Fibroblast of gingiva (primary cell): ENCODE measurements at regions not wholly inside any gene's neighbourhood (a gene's known extent, or its start where the extent isn't known, plus 50 kb on each side); places are given as distances from the start of the nearest gene placed in this dataset.
"Not testable (repeated sequence)": the region's sequence is repeated elsewhere in the genome, so short reads cannot be mapped to it uniquely, and the experiment has no call there.

Source experiments
- DNase-seq: peaks from one replicate; pipeline ENCODE4 v3.0.0-alpha.2; 2011; ENCODE audit warnings: low read depth

DNA sequence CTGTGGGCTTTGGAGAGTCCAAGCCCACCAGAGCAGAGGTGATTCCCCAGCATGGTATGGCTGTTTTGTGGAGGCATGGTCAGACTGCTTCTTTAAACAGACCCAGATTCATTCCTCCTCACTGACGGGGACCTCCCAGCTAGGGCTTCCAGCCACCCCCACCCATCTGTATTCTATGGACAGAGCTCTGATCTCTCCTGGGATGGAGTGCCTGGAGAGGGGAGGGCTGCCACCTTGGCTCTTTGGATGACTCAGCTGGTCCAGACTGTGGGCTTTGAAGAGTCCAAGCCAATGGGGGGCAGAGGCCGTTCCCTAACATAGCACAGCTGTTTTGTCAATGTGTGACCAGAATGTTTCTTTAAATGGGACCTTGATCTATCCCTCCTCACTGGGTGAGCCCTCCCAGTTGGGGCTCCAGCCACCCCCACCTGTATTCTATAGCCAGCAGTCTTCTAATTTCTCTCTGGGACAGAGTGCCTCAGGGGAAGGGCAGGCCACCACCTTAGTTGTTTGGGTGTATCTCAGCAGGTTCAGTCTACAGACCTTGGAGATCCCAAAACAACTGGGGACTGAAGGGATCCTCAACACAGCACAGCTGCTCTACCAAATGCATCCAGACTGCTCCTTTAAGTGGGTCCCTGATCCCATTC lies 122.0 kb upstream of the OSTN start:
- no peak for DNase-seq

DNA sequence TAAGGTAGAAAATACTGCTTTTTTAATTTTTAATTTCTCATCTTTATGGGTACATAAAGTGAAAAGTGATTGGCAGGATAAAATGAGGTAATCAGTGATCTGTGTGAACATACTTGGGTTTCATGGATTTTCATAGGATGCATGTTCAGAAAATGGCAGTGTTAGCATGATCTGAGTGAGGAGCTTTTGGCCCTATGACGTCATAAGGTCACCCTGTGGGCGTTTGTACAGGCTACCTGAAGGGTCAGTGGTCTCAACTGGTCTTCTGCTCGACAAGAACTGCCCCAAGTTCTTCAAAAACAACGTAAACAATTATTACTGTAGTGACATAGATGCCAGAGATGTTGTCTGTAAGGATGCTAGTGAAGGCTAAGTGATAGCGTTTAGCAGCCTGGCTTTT lies 124.5 kb upstream of the OSTN start:
- DNase-seq, result no peak

DNA sequence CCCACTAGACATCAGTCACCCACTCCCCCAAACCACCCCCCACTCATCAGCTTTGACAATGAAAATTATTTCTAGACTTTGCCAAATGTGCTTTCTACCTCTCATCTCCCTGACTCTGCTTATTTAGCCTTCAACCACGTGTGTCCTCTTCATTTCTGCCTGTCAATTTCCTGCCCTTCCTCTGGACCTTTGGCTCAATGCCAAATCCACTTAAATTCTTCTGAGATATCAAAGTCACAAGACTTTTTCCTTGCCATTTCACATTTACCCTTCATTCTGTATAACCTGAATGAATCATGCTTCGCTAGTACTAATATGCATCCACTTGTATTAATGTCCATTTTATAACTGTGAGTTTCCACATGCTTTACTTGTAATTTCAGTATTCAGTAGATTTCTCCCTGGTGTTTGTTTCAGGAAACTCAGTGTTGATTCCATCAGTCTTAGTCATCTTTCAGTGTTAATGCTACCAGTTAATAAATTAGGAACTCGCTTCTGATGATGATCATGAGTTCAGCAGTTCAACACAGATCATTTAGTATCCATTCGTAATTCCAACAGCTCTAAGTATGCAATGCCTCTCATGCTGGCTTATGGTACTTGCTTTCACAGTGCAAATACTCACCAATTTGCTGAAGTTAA lies 128.2 kb upstream of the OSTN start:
- DNase-seq, result no peak

DNA sequence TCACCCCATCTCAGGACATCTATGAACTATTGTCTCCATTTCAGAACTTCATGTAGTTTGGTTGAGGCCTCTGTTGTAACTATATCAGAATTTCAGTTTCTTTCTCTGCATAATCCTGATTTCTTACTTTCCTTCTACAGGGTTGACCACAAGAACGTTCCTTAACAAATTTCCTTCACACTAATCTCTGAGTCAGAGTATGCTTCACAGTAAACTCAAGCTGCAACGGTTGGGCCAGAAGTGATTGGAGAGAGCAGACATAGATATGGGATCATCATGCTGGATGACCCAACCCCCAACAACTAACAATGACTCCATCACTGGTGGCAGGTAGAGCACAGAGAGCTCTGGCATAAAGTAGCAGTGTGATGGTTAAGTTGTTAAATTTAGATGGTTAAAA lies 128.8 kb upstream of the OSTN start:
- DNase-seq, result peak; percentile 48

DNA sequence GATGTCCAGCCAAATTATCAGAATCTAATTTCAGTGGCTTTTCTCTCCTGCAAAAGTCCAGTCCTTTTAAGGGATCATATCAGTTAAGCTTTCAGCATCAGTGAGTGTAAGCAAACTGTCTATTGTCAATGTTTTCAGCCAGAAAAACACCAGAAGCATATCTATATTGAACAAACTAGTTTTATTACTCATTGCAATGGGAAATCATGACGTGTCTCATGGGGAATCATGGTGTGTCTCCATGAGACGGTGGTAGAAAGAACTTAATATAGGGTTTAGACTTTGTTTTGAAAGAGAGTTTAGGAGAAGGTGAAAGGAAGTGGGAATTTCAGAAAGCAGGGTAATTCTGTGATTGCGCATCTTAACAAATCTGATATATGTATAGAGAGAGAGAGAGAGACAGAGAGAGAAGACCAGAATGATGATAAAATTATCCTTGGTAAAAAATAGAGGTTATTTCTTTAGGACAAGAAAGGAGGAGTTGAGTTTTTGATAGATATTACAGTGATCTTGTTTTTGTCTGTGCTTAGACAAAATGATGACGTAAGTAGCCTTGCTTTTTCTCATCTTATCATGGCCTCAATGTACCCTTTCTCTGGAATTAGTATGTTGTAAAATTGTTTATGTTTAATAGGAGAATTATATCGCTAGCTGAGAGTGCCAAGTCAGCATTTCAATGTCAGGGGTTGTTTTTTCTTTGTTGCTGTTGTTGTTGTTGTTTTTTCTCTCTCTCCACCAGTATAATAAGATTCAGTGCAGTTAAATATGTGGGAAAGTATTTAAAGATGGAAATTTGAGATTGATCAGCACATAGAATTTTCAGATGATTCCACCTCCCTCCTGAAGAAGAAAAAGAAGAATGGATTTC lies 129.9 kb upstream of the OSTN start:
- no peak for DNase-seq

DNA sequence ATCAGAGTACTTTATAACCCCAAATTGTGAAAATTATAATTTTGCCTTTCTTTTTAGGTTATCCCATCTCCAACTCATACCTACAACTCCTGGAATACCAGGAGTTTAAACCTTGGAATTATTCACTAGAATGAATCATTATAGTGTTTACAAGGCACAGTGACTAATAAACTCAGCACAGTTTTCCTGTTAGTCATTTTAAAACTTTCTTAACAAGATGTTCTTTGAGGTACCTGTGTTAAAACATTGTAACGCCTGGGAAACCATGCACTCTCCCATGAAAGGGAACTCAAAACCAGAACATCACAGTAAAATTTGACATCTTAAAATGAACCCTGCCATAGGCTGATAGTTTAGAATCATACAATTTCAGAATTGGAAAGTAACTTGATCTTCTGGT lies 132.4 kb upstream of the OSTN start:
- DNase-seq, result no peak

DNA sequence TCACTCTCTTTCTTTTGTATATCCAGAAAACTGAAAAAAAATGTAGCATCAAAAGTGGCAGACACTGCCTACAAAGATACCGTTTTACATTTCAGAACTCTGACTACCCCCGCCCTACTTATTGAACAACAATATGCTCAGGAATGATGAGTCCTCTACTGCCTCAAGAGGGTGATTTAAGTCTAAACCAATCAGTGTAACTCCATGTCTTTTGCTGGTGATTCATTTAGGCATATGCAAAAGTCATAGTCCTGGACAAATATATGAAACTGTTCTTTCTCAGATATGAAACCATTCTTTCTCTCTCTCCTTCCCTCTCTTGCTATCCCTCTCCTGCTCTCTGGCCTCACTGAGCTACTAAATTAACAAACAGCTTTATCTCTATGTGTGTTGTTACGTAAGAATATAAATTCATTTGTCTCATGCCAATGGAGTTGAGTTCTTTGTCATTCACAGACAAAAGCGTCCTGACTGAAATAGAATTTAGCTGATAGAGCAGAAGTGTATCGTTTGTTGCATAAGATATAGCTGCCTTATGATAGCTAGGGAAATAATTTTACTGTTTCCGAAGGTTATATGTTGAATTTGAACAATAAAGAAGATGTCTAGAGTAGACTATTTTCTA lies 133.7 kb upstream of the OSTN start:
- DNase-seq, result peak; percentile 16

DNA sequence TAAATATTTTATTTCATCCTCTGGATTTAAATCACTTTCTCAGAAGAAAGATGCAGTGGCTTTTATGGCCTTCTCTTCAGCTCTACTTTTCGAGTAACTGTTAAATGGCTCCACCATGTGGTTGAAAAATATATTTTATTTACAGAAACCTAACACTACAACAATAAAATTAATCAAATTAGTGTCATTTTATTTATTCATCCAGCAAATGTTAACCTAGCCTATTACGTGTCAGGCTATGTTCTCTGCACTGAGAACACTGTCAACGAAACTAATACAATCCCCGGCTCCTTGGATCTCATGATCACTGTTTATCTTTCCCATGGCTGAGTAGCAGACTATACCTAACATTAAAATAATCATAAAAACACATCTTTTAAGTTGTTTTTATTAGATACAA lies 148.0 kb upstream of the OSTN start:
- DNase-seq, result peak; percentile 28

DNA sequence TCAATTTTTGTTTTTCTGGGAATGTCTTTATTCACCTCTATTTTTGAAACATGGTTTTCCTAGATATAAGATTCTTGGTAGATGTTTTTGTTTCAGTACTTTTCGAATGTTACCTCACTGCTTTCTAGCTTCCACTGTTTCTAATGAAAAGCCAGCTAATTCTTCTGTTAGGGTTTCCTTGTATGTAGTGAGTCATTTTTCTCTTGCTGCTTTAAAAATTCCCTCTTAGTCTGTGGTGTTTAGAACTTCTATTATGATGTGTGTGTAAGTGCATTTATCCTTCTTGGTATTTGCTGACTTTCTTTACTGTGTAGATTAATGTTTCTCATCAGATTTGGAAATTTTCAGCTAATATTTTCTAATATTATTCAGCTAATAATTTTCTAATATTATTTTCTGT lies 151.1 kb upstream of the OSTN start:
- DNase-seq, result no peak

DNA sequence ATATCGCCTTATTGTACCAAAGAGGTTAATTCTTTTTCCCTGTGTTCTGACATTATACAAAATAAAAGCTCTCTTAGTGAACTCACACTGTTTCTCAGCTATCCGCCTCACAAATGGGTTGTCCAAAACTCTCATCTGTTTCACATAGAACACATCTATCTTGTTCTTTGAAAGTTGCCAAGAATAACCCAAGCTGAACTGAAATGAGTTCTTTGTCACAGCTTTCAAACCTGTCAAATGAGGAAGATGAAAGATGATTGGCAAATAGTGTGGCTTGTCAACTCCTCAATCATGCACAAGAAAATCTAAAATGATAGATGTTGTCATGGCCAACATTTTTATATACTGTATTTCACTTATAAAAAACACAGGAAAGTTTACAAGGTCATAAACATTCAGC lies 168.1 kb upstream of the OSTN start:
- DNase-seq, result no peak

DNA sequence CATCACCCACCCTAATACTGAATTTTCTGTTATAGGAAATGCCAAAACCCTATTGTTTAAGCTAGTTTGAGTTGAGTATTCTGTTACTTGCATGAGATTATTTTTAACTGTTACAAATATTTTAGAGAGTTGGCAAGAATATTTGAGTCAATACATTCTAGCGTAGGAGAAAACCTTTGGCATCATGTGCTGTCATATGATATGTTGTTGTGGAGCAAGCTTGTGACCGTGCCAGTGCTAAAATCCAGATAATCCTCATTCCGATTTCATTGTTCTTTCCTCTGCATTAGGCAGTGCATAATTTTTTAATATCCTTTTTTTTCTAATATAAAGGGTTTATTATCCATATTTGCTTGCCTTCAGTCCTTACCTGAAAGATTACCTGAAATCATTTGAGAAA lies 168.0 kb upstream of the GMNC start:
- peak; percentile 64 for DNase-seq

DNA sequence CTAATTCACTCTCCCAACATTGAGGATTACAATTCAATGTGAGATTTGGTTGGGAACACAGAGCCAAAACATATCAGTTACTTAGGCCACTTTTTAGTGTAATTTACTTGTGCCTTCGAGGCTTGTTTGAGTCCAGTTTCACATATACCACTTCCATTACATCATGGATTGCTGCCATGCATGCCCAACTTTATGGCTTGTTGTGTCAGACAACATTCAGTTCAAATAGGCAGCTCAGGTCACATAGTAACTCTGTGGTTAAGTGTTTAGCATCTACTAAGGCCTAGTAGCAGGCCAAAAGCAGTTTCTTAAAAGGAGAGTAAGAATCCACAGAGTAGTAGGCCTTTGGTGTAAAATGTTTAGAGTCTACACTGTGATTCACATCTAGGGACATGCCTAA lies 164.3 kb upstream of the GMNC start:
- no peak for DNase-seq

DNA sequence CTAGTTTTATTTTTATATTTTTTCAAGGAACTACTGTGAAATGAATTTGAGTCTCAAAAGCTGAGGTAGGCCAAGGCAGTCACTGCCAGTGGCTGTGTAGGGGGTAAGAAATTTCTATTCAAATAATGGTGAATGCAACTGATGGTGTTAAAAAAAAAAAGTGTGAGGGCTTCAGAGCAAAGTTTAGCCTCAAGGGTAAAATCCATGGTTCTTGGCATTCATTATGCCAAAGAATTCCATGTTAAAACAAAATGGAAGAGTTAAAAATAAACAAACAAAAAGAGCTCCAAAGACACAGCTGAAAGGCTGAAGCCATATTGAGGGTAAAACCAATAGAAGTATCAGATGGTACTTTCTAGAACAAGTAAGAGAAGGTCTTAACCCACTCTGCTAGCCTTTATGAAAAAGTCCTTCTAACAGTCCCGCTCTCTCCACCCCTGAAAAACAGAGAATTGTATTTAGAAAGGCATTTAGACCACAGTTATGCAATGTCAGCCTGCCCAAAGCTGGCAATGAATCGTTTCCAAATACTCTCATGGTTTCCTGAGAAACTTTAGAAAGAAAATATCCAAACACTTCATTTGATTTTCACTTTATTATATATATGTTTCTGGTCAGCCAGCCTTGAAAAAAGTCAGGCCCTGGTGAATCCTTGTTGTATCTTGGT lies 158.4 kb upstream of the GMNC start:
- DNase-seq, result peak; percentile 49

DNA sequence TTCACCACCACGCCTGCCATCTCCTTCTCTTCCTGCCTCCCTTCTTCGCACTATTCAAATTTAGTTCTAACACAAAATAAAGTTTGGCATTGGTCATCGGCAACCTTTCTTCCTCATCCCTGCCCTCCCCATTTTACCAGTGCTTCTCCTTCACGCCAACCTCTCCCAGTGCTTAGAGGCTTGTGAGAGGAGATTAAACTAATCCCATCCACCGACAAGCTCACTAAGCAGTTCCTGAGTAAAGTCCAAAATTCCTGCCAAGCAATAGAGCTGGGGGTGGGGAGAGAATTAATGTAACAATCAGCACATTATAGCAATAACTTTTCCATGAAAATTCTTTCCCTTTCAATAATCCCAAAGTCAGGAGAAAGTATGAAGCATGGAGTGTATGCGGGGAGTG lies 157.4 kb upstream of the GMNC start:
- no peak for DNase-seq

DNA sequence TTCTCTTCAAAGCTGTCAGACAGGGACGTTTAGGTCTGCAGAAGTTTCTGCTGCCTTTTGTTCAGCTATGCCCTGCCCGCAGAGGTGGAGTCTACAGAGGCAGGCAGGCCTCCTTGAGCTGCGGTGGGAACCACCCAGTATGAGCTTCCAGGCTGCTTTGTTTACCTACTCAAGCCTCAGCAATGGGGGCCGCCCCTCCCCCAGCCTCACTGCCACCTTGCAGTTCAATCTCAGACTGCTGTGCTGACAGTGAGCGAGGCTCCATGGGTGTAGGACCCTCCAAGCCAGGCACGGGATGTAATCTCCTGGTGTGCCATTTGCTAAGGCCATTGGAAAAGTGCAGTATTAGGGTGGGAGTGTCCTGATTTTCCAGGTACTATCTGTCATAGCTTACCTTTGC lies 153.5 kb upstream of the GMNC start:
- DNase-seq, result not testable (repeated sequence)

DNA sequence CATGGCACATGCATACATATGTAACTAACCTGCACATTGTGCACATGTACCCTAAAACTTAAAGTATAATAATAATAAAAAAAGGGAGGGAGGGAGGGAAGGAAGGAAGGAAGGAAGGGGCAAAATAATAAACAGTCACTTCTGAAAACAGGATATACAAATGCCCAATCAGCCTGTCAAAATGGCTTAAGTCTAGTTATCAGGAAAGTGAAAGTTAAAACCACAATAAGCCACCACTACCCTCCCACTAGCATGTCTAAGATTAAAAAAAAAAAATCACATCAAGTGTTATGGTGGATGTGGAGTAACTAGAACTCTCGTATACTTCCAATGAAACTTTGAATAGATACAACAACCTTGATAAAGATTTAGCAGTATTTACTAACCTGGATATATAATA lies 145.6 kb upstream of the GMNC start:
- DNase-seq, result no peak

DNA sequence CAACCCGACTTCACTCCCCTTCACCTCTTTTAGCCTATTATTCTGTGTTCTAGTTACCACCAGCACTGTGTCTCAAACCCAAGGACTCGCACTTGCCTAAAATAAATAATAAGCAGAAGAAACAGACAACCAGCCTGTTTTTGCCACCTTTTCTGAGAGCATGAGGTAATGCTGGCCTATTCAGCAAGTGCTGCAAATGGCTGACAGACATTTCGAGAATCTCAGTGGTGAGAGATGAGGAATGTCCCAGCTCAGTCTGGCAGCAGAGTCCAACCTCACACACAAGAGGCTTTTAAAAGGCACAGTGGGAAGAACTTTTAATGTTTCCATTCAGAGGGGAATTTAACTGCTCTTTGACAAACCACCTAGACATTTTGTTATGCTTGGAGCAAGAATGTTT lies 143.3 kb upstream of the GMNC start:
- DNase-seq, result no peak

DNA sequence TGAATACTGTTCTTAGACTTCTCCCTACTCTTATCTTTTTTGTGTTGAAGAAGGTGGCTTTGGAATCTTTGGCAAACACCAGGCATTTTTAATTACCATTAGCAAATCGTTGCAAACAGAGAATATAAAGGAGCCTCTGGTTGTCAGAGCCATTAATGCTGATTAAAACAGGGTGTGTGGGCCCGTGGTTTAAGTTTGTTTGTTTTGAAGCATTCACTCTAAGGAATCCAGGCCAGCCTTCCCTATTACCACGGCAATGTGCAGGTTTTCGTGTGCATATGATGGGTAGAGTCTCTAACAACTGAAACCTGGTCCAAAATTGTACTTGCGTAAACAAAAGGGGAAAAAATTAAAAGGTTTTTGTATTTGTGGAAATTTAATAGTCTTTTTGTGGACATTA lies 141.2 kb upstream of the GMNC start:
- no peak for DNase-seq

DNA sequence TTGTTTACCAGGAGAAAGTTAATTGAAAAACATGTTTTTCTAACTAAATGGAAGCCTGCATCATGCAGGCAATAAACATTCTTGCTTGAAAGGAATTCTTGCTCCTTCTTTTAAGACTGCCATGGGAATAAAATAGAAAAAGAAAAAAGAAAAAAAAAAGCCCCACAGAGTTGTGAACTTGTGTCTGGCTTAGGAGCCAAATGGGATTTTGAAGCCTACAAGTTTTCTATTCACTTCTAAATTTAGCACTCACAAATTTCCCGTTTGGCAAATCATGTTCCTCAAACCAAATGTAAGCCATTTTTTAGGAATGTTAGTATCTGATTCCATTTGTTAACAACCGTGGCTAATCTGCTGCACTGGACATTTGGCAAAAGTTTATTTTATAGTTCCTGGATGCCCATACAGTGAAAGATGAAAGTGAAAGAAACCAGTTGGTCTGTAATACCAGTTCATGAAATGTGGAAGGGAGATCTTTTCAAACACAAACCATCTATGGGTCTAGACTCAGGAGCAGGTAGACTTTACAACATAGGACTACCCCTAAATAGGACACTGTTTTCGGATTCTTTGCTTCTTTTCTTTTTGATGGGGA lies 133.8 kb upstream of the GMNC start:
- DNase-seq, result peak; percentile 34

DNA sequence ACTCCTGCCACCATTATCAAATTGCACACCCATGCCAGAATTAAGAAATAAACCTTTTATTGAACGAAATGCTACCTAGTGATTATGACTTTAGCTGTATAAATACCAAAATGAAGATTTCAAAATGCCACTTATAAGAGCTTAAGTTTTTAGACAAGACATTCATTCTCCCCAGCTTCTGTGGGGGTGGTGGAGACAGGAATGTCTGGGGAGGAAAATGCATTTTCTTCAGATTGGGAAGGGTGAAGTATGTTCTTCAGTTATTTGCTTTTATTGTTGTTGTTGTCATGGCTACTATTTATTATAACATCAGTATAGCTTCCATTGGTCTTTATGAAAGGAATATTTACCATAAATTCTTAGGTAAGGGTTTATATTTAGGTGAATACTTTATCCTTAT lies 132.7 kb upstream of the GMNC start:
- DNase-seq, result no peak

DNA sequence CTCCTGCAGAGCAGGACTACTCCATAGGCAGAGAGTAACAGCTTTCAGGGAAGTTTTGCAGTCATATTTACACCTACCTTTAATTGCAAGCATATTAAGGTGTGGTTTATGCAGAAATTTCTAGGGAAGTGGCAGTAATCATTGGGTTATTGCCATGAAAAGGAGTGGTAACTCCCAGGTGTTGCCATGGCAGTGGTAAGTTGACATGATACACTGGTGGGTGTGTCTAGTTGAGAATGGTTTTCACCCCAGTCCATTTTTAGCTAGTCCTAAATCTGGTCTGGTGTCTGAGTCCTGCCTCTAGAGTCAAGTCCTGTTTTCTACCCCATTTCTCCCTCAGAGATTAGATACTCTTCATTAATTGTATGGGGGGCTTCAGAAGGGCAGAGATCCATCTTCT lies 128.4 kb upstream of the GMNC start:
- DNase-seq, result no peak

DNA sequence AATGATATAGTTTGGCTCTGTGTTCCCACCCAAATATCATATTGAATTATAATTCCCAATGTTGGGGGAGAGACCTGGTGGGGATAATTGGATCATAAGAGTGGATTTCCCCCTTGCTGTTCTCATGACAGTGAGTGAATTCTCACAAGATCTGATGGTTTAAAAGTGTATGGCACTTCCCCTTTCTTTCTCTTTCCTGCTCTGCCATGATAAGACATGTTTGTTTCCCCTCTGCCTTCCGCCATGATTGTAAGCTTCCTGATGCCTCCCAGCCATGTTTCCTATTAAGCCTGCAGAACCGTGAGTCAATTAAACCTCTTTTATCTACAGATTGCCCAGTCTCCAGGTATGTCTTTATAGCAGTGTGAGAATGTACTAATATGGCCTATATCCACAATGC lies 126.7 kb upstream of the GMNC start:
- no peak for DNase-seq
